B cell (primary cell): ENCODE measurements at regions not wholly inside any gene's neighbourhood (a gene's known extent, or its start where the extent isn't known, plus 50 kb on each side); places are given as distances from the start of the nearest gene placed in this dataset.

ENCODE experiments used
- ATAC-seq: fragments of 200-7000 bp; cut with Tn5 transposase; one replicate; pipeline ENCODE4 v1.10.0; 2021; ENCODE audit warnings: low read depth, mild to moderate bottlenecking, moderate number of reproducible peaks, moderate library complexity
- CTCF ChIA-PET: fragments of 350-600 bp; sonication (Branson Sonifier 250); formaldehyde crosslinking; loops from one replicate; lab custom pipeline; 2021; ENCODE audit warnings: antibody characterized with exemption, inconsistent platforms; lab: Charles Lee
- POLR2A ChIA-PET: fragments of 350-600 bp; sonication (Branson Sonifier 250); formaldehyde crosslinking; loops from one replicate; lab custom pipeline; 2021; ENCODE audit warnings: antibody characterized with exemption; lab: Charles Lee
- DNase-seq: peaks from one replicate; pipeline ENCODE4 v3.0.0; 2013
- H2AFZ ChIP-seq: 2 replicates; pipeline ENCODE4 v1.6.1; 2012; ENCODE audit warnings: mild to moderate bottlenecking, low read depth, low read length; ENCODE audit not compliant: insufficient read depth, poor library complexity, severe bottlenecking
- H3K27ac ChIP-seq, 2 donors: 1 replicate in 1 of 2; 2 replicates in 1 of 2; pipeline ENCODE4 v1.5.1; 2012 to 2013; ENCODE audit warnings: low read length in 2 of 2, mild to moderate bottlenecking in 2 of 2, moderate library complexity in 1 of 2
- H3K27me3 ChIP-seq, 4 experiments: fragments of 200-600 bp in 1 of 4; sonication (generic) in 1 of 4; replicated peaks in 1 of 4; 1 replicate in 2 of 4; 2 replicates in 2 of 4; pipeline versions ENCODE4 v1.6.1 to v1.7.0; 2013 to 2016; ENCODE audit warnings: low read length in 3 of 4, mild to moderate bottlenecking in 2 of 4, mixed read lengths in 1 of 4, moderate library complexity in 1 of 4; ENCODE audit not compliant: insufficient read depth in 4 of 4, control insufficient read depth in 3 of 4; ENCODE audit errors: control extremely low read depth in 1 of 4
- H3K36me3 ChIP-seq, 2 experiments: replicated peaks in 1 of 2; 1 replicate in 1 of 2; 2 replicates in 1 of 2; pipeline versions ENCODE4 v1.6.1 to v1.7.1; 2013; ENCODE audit warnings: low read length in 1 of 2; ENCODE audit not compliant: insufficient read depth in 2 of 2, control insufficient read depth in 1 of 2; ENCODE audit errors: control extremely low read depth in 1 of 2, extremely low read depth in 1 of 2
- H3K4me1 ChIP-seq, 2 donors: fragments of 200-600 bp in 1 of 2; sonication (generic) in 1 of 2; 1 replicate in 1 of 2; 2 replicates in 1 of 2; pipeline versions ENCODE4 v1.5.1 to v1.6.1; 2013 to 2017; ENCODE audit warnings: low read length in 2 of 2; ENCODE audit not compliant: control insufficient read depth in 2 of 2, insufficient read depth in 2 of 2
- H3K4me2 ChIP-seq: replicated peaks from 2 replicates; pipeline ENCODE3; 2012; ENCODE audit warnings: mild to moderate bottlenecking, low read depth, low read length; ENCODE audit not compliant: poor library complexity, severe bottlenecking
- H3K4me3 ChIP-seq, 5 experiments: fragments of 200-600 bp in 1 of 5; sonication (generic) in 1 of 5; 1 replicate in 3 of 5; 2 replicates in 2 of 5; pipeline versions ENCODE4 v1.5.1 to v1.7.0; 2011 to 2016; ENCODE audit warnings: low read length in 4 of 5, mild to moderate bottlenecking in 4 of 5, low read depth in 2 of 5, control low read depth in 1 of 5, moderate library complexity in 1 of 5; ENCODE audit not compliant: insufficient read depth in 1 of 5; ENCODE audit errors: control extremely low read depth in 1 of 5, extremely low read depth in 1 of 5
- H3K79me2 ChIP-seq: fragments of 200-600 bp; sonication (generic); one replicate; pipeline ENCODE4 v1.6.0; 2016; ENCODE audit warnings: low read length; ENCODE audit not compliant: control insufficient read depth, insufficient read depth
- H3K9ac ChIP-seq: fragments of 200-600 bp; sonication (generic); 2 replicates; pipeline ENCODE4 v1.6.1; 2017; ENCODE audit warnings: mild to moderate bottlenecking, low read length, moderate library complexity
- H3K9me3 ChIP-seq, 3 donors: one replicate each; pipeline versions ENCODE4 v1.6.1 to v1.7.1; 2013; ENCODE audit warnings: low read length in 2 of 3; ENCODE audit not compliant: control insufficient read depth in 2 of 3, insufficient read depth in 1 of 3; ENCODE audit errors: control extremely low read depth in 1 of 3
- H4K20me1 ChIP-seq: 2 replicates; pipeline ENCODE4 v1.6.0; 2012; ENCODE audit warnings: mild to moderate bottlenecking, low read length; ENCODE audit not compliant: insufficient read depth, control insufficient read depth, poor library complexity, severe bottlenecking
- H3K27ac Mint-ChIP-seq: one replicate; pipeline ENCODE4 v1.8.0; 2021; ENCODE audit warnings: mixed read lengths
- H3K27me3 Mint-ChIP-seq: one replicate; pipeline ENCODE4 v1.8.0; 2021; ENCODE audit warnings: mixed read lengths
- H3K4me1 Mint-ChIP-seq: one replicate; pipeline ENCODE4 v1.8.0; 2021; ENCODE audit warnings: mixed read lengths
- H3K4me3 Mint-ChIP-seq: one replicate; pipeline ENCODE4 v1.8.0; 2021; ENCODE audit warnings: mixed read lengths
- H3K9me3 Mint-ChIP-seq: one replicate; pipeline ENCODE4 v1.8.0; 2022; ENCODE audit warnings: mixed read lengths; ENCODE audit not compliant: insufficient read depth
- EZH2 ChIP-seq: IDR thresholded peaks from 2 replicates; pipeline ENCODE4 v1.6.1; 2012; ENCODE audit warnings: borderline replicate concordance, low read depth, mild to moderate bottlenecking, moderate library complexity, low read length; ENCODE audit not compliant: insufficient read depth, poor library complexity, severe bottlenecking
- WGBS: methylation state at CpG from one replicate; pipeline ENCODE4 v1.1.5; 2013; ENCODE audit warnings: missing lambda C conversion rate; ENCODE audit not compliant: insufficient coverage; 5-methylcytosine and 5-hydroxymethylcytosine counted together
- intact Hi-C: fragments of 100-400 bp; cut with micrococcal nuclease; formaldehyde crosslinking; loops from one replicate; pipeline ENCODE4 v1.10.0; 2022
- TF ChIP-seq, protein P1 (sequence below): fragments of 200-600 bp; IDR thresholded peaks from one replicate; pipeline ENCODE4 v1.8.0; 2022; ENCODE audit warnings: antibody characterized with exemption, mild to moderate bottlenecking

DNA sequence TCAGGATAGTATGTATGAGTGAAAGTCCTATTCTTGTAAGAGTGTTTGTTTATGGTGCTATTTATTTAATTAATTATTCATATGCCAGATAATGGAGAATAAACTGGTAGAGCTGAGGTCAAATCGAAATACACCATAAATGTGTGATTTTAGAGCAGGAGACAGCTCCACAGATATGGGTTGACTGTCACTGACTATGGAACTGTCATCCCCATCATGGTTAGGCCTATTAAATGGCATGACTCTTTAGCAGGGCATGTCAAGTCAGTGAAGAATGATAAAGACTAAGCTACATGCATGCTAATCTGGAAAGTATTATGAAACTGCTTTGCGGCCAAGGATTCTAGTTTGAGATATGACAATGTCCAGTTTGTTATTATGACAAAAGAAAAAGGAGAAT, 658.6 kb downstream of the ISL1 start:
- H3K27ac Mint-ChIP-seq, result no peak overlapping the region
- H3K4me2 ChIP-seq, result no peak overlapping the region
- ATAC-seq (no peak), DNase-seq (no peak)
- TF ChIP-seq EZH2, result no peak
- TF ChIP-seq, protein P1, sequence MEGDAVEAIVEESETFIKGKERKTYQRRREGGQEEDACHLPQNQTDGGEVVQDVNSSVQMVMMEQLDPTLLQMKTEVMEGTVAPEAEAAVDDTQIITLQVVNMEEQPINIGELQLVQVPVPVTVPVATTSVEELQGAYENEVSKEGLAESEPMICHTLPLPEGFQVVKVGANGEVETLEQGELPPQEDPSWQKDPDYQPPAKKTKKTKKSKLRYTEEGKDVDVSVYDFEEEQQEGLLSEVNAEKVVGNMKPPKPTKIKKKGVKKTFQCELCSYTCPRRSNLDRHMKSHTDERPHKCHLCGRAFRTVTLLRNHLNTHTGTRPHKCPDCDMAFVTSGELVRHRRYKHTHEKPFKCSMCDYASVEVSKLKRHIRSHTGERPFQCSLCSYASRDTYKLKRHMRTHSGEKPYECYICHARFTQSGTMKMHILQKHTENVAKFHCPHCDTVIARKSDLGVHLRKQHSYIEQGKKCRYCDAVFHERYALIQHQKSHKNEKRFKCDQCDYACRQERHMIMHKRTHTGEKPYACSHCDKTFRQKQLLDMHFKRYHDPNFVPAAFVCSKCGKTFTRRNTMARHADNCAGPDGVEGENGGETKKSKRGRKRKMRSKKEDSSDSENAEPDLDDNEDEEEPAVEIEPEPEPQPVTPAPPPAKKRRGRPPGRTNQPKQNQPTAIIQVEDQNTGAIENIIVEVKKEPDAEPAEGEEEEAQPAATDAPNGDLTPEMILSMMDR, result no peak
- no peaks in the 10 kb centered on the region for H3K79me2 ChIP-seq
- no peak overlapping the region for H3K9ac ChIP-seq
- 80% methylated on average over 1 of the region's 2 CpGs for WGBS
- H4K20me1 ChIP-seq, result no peaks in the 10 kb centered on the region
- H3K4me1 ChIP-seq, result no peaks in the 10 kb centered on the region
- intact Hi-C loops, result no loop called here
- H3K36me3 ChIP-seq, result no peaks in the 10 kb centered on the region
- ChIA-PET CTCF (no interaction called here), POLR2A (no interaction called here)
- H3K4me3 ChIP-seq, result no peak overlapping the region
- H2AFZ ChIP-seq, result no peak overlapping the region
- H3K27me3 ChIP-seq, result no peaks in the 10 kb centered on the region
- H3K9me3 ChIP-seq, result no peaks in the 10 kb centered on the region
- no peaks in the 10 kb centered on the region for H3K27me3 Mint-ChIP-seq
- no peaks in the 10 kb centered on the region for H3K9me3 Mint-ChIP-seq
- no peak overlapping the region for H3K4me3 Mint-ChIP-seq
- H3K4me1 Mint-ChIP-seq, result no peaks in the 10 kb centered on the region
- H3K27ac ChIP-seq, result no peak overlapping the region

DNA sequence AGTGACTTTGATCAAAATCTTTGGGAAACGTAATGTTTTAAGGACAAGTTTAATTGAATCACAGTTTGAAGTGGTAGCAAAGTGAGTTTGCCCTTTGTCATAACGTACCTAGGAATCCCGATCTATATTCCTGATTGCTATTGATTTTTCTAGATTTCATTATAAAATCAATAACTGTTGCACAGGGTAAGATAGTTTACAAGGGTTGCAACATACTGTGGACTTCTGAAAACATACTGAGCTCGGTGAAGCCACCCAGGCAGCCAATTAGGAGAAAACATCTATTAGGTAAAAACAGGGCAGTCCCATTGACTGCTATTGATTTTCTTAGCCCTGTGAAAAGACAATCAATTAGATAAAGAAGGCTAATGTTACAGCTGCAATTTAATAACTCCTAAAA, 659.9 kb downstream of the ISL1 start:
- CTCF ChIA-PET, result no interaction called here

More for the DNA sequence above, 659.9 kb downstream of the ISL1 start:
- Histone ChIP-seq H3K4me2 (no peak overlapping the region), H3K9ac (no peak overlapping the region), H3K27ac (no peak overlapping the region), H4K20me1 (no peaks in the 10 kb centered on the region), H2AFZ (no peak overlapping the region), H3K36me3 (no peaks in the 10 kb centered on the region), H3K27me3 (no peaks in the 10 kb centered on the region), H3K4me3 (no peak overlapping the region), H3K9me3 (no peaks in the 10 kb centered on the region), H3K4me1 (no peaks in the 10 kb centered on the region), H3K79me2 (no peaks in the 10 kb centered on the region)
- intact Hi-C loops, result no loop called here
- Mint-ChIP-seq H3K4me3 (no peak overlapping the region), H3K9me3 (no peaks in the 10 kb centered on the region), H3K4me1 (no peaks in the 10 kb centered on the region), H3K27me3 (no peaks in the 10 kb centered on the region), H3K27ac (no peak overlapping the region)
- no peak for DNase-seq
- POLR2A ChIA-PET, result no interaction called here
- ATAC-seq, result no peak
- TF ChIP-seq, protein P1, result no peak
- TF ChIP-seq EZH2, result no peak
- WGBS, result no CpG with 5 or more reads among the region's 4 CpGs
